Astrocyte of the cerebellum (primary cell): ENCODE measurements at regions not wholly inside any gene's neighbourhood (a gene's known extent, or its start where the extent isn't known, plus 50 kb on each side); places are given as distances from the start of the nearest gene placed in this dataset.

ENCODE experiments used
- DNase-seq: peaks from one replicate; pipeline ENCODE4 v3.0.0-alpha.2; 2011; ENCODE audit warnings: low read depth
- H3K4me3 ChIP-seq: 2 replicates; pipeline ENCODE4 v1.5.1; 2011; ENCODE audit warnings: mild to moderate bottlenecking, low read depth, low read length, moderate library complexity
- in situ Hi-C: cut with HindIII; loops from 2 replicates; pipeline ENCODE4 v1.10.0; 2017; ENCODE audit warnings: low sequenced_read_pairs
- TF ChIP-seq, protein P1 (sequence below): IDR thresholded peaks from 2 replicates; pipeline ENCODE4 v1.5.1; 2012; ENCODE audit warnings: low read length, low read depth, moderate library complexity, mild to moderate bottlenecking; ENCODE audit errors: missing control alignments

- H3K4me3 ChIP-seq, result no peak overlapping the region
- in situ Hi-C loops, result no loop called here
- TF ChIP-seq, protein P1, sequence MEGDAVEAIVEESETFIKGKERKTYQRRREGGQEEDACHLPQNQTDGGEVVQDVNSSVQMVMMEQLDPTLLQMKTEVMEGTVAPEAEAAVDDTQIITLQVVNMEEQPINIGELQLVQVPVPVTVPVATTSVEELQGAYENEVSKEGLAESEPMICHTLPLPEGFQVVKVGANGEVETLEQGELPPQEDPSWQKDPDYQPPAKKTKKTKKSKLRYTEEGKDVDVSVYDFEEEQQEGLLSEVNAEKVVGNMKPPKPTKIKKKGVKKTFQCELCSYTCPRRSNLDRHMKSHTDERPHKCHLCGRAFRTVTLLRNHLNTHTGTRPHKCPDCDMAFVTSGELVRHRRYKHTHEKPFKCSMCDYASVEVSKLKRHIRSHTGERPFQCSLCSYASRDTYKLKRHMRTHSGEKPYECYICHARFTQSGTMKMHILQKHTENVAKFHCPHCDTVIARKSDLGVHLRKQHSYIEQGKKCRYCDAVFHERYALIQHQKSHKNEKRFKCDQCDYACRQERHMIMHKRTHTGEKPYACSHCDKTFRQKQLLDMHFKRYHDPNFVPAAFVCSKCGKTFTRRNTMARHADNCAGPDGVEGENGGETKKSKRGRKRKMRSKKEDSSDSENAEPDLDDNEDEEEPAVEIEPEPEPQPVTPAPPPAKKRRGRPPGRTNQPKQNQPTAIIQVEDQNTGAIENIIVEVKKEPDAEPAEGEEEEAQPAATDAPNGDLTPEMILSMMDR, result no peak
- no peak for DNase-seq
Measured at GRCh38 chr20:19850198-19850533, 92.1 kb downstream of the RIN2 start.

DNA sequence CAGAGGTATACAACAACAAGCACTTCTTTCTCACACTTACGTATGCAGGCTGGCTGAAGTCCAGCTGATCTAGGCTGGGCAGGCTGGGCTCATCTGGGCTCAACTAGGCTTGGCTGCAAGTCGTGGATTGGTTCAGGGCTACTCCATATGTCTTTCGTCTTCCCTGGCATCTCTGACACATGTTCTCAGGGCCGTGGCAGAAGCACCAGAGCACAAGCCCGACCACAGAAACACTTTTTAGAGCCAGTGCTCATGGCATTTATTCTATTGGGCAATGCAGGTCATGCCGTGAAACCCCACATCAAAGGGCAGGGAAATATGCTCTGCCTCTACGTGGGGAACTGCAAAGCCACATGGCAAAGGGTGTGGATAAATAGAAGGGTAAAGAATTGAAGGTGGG lies 93.8 kb downstream of the RIN2 start:
- H3K4me3 ChIP-seq, result no peak overlapping the region
- no peak for DNase-seq
- TF ChIP-seq, protein P1, result no peak
- in situ Hi-C loops, result no loop called here

- DNase-seq, result no peak
- in situ Hi-C loops, result no loop called here
- TF ChIP-seq, protein P1, result no peak
- H3K4me3 ChIP-seq, result no peak overlapping the region
Measured at GRCh38 chr20:19855416-19855815, 97.4 kb downstream of the RIN2 start.

DNA sequence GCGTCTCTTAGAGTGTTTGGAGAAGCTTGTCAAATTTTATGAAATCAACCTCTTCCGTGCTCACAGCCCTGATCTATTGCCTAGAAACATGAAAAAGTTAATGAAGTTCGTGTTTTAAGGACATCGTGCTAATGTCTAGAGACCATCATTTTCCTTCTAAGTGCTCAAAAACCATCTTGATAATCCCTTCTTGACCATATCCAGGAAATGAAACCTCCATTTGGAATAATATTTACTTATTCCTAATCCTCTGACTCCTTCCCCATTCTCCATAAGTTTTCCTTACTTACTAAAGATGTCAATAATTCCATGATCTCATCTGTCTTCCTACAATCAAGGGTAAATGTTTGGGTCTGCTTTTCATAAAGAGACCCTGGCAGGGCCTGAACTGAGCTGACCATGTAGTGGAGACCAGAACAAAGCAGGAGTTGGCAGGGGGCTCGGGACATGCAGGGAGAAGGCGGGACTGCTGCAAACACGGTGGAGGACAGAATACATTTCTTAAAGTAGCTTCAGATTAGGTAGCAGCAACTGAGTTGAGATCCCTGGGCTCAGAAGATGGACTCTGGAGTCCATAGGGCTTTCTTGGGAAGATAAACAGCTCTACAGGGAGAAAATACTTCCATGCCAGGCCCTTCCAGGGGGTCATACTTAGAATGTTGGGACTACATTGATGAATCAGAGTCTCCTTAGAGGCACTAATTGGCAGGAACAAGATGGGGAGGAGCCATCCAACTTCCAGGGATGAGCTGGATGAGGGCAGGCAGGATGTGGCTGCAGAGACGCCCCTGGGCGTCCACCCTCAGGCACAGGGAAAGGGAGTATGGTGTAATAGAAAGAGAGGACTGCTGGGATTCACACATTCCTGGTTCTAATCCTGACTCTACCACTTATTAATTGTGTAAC lies 100.7 kb downstream of the RIN2 start:
- no peak for DNase-seq
- TF ChIP-seq, protein P1, result no peak
- in situ Hi-C loops, result no loop called here
- no peak overlapping the region for H3K4me3 ChIP-seq

DNA sequence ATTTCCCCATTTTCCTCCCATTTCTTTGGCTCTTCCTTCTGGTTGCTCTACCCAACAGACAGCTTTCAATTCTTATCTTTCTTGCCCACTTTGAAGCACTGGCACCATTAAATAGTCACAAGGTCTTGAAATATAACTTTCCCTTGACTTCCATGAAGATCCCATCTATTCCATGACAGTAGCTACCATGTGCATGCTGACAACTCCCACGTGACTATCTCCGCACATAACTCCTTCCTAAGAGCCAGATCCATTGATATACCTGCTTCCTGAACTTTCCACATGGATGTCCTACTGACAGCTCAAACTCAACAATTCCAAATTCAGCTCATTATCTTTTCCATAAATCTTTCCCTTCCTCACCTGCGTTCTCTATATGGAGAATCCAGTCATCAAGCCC lies 101.4 kb downstream of the RIN2 start:
- in situ Hi-C loops, result no loop called here
- H3K4me3 ChIP-seq, result no peak overlapping the region
- no peak for DNase-seq
- TF ChIP-seq, protein P1, result no peak

- in situ Hi-C loops, result no loop called here
- DNase-seq, result no peak
- no peak overlapping the region for H3K4me3 ChIP-seq
- TF ChIP-seq, protein P1, result no peak
Measured at GRCh38 chr20:19860737-19861136, 102.7 kb downstream of the RIN2 start.
